Activated CD8-positive, alpha-beta memory T cell treated with anti-CD3 and anti-CD28 coated beads, Interleukin-2, amount 10 ng/mL, durations not matched to agents 7 days and 5 days (primary cell): ENCODE measurements at regions not wholly inside any gene's neighbourhood (a gene's known extent, or its start where the extent isn't known, plus 50 kb on each side); places are given as distances from the start of the nearest gene placed in this dataset.
"Not testable (repeated sequence)": the region's sequence is repeated elsewhere in the genome, so short reads cannot be mapped to it uniquely, and the experiment has no call there.

Experiments used
- ATAC-seq: fragments of 150-1000 bp; cut with Tn5 transposase; one replicate; pipeline ENCODE4 v1.10.0; 2021; ENCODE audit warnings: moderate library complexity
- CTCF ChIA-PET: fragments of 350-600 bp; sonication (Branson Sonifier 250); formaldehyde crosslinking; loops from one replicate; lab custom pipeline; 2021; ENCODE audit warnings: antibody characterized with exemption; lab: Charles Lee
- DNase-seq: peaks from one replicate; pipeline ENCODE4 v3.0.0-alpha.2; 2020
- H3K27ac Mint-ChIP-seq: one replicate; pipeline ENCODE4 v1.8.0; 2021; ENCODE audit warnings: mild to moderate bottlenecking, mixed read lengths
- H3K27me3 Mint-ChIP-seq: one replicate; pipeline ENCODE4 v1.8.0; 2021; ENCODE audit warnings: mixed read lengths
- H3K36me3 Mint-ChIP-seq: one replicate; pipeline ENCODE4 v1.8.0; 2021; ENCODE audit warnings: mild to moderate bottlenecking, mixed read lengths
- H3K4me1 Mint-ChIP-seq: one replicate; pipeline ENCODE4 v1.8.0; 2021; ENCODE audit warnings: mixed read lengths
- H3K4me3 Mint-ChIP-seq: one replicate; pipeline ENCODE4 v1.8.0; 2021; ENCODE audit warnings: mild to moderate bottlenecking, moderate library complexity, mixed read lengths
- H3K9me3 Mint-ChIP-seq: one replicate; pipeline ENCODE4 v1.8.0; 2022; ENCODE audit warnings: low read depth, mixed read lengths

DNA sequence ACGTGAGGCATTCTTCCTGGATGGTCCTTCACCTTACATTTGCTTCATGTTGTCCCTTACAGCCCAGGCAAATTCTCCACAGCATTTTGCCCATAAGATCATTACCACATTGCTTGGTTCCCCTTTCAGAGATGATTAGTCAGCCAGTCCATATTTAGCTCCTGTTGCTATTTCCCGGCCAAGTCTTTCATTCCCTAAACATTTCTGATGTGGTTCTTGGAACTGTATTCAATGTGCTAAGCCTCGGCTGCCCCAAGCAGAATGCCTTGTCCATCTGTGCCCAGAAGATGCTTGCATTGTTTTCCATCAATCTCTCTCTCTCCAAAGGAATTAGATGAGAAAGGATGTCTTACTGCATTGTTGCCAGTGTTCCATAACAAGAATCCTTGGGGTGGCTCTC is 420.9 kb upstream of the CAMK1G start:
- CTCF ChIA-PET, result no interaction called here

GRCh38 chr1:209168204-209168603 is 415.3 kb upstream of the CAMK1G start:
- no peaks in the 10 kb centered on the region for H3K36me3 Mint-ChIP-seq
- ATAC-seq (no peak), DNase-seq (no peak)
- CTCF ChIA-PET, result no interaction called here
- no peak overlapping the region for H3K27ac Mint-ChIP-seq
- no peaks in the 10 kb centered on the region for H3K9me3 Mint-ChIP-seq
- H3K4me3 Mint-ChIP-seq, result no peak overlapping the region
- H3K4me1 Mint-ChIP-seq, result no peaks in the 10 kb centered on the region
- no peaks in the 10 kb centered on the region for H3K27me3 Mint-ChIP-seq

More for the DNA sequence above, 420.9 kb upstream of the CAMK1G start:
- H3K27ac Mint-ChIP-seq, result no peak overlapping the region
- DNase-seq (no peak), ATAC-seq (no peak)
- no peak overlapping the region for H3K4me3 Mint-ChIP-seq
- no peaks in the 10 kb centered on the region for H3K27me3 Mint-ChIP-seq
- no peaks in the 10 kb centered on the region for H3K9me3 Mint-ChIP-seq
- no peaks in the 10 kb centered on the region for H3K4me1 Mint-ChIP-seq
- H3K36me3 Mint-ChIP-seq, result no peaks in the 10 kb centered on the region

- CTCF ChIA-PET, result no interaction called here
- H3K4me3 Mint-ChIP-seq, result no peak overlapping the region
- H3K27ac Mint-ChIP-seq, result no peak overlapping the region
- H3K9me3 Mint-ChIP-seq, result no peaks in the 10 kb centered on the region
- no peak for ATAC-seq
- no peaks in the 10 kb centered on the region for H3K27me3 Mint-ChIP-seq
- no peaks in the 10 kb centered on the region for H3K4me1 Mint-ChIP-seq
- no peak for DNase-seq
- H3K36me3 Mint-ChIP-seq, result no peaks in the 10 kb centered on the region
Measured at GRCh38 chr1:209171151-209171550, 412.4 kb upstream of the CAMK1G start.

DNA sequence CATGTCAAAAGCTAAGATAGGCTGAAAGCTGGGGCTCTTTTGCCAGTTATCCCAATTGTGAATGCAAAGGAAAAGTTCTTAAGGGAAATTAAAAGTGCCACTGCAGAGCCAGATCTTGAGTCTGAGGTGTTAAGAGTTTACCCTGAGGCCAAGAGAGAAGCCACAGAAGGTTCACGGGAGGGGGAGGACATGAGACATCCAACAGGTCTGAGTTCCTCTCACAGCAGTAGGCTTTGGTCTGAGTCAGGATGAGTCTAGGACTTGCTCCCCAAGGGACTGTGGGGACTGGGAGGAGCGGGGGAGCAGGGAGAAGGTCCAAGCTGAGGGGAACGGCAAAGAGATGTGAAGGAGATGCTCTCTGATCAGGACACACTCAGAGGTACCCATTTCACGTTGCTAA is 411.2 kb upstream of the CAMK1G start:
- Mint-ChIP-seq H3K27ac (no peak overlapping the region), H3K9me3 (no peaks in the 10 kb centered on the region), H3K27me3 (no peaks in the 10 kb centered on the region), H3K4me3 (no peak overlapping the region), H3K36me3 (no peaks in the 10 kb centered on the region), H3K4me1 (no peaks in the 10 kb centered on the region)
- DNase-seq (no peak), ATAC-seq (no peak)
- CTCF ChIA-PET, result interaction anchor here (0.9 kb wide), 1 partner anchor 22 kb away, joined by 3 read pairs; no protein-coding TSS in a partner anchor

DNA sequence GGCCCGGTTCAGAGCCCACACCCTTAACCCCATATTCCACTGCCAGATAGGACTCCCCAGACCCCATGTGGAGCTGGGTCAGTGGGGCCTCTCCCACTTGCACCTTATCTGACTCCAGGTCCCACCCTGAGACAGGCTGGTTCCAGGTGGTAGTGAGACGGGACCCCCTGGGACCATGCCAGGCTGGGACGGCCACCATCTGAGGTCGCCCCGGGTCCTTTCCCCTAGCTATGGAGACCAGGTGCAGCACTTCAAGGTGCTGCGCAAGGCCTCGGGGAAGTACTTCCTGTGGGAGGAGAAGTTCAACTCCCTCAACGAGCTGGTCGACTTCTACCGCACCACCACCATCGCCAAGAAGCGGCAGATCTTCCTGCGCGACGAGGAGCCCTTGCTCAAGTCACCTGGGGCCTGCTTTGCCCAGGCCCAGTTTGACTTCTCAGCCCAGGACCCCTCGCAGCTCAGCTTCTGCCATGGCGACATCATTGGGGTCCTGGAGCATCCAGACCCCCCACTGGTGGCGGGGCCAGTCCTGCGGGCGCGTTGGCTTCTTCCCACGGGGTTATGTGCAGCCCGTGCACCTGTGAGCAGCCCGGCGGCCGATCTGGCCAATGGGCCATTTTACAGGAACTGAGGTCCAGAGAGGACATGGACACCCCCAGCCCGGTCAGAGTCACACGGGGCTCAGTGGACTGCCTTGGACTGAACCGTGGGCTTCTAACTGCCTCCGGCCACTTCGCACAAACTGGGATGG is 410.5 kb upstream of the CAMK1G start:
- not testable (repeated sequence) for H3K27ac Mint-ChIP-seq

GRCh38 chr1:209173796-209174195 is 409.7 kb upstream of the CAMK1G start:
- CTCF ChIA-PET, H3K4me3 Mint-ChIP-seq, H3K9me3 Mint-ChIP-seq, H3K27ac Mint-ChIP-seq, H3K27me3 Mint-ChIP-seq, H3K36me3 Mint-ChIP-seq, ATAC-seq, DNase-seq, H3K4me1 Mint-ChIP-seq: not testable (repeated sequence)

More for the DNA sequence above, 410.5 kb upstream of the CAMK1G start:
- H3K27me3 Mint-ChIP-seq, CTCF ChIA-PET, ATAC-seq, H3K4me3 Mint-ChIP-seq, H3K4me1 Mint-ChIP-seq, H3K36me3 Mint-ChIP-seq, H3K9me3 Mint-ChIP-seq, DNase-seq: not testable (repeated sequence)

- ATAC-seq (no peak), DNase-seq (no peak)
- H3K36me3 Mint-ChIP-seq, result no peaks in the 10 kb centered on the region
- no peak overlapping the region for H3K27ac Mint-ChIP-seq
- CTCF ChIA-PET, result no interaction called here
- no peaks in the 10 kb centered on the region for H3K4me1 Mint-ChIP-seq
- no peak overlapping the region for H3K4me3 Mint-ChIP-seq
- peaks cover 7% of the 10 kb centered on the region for H3K9me3 Mint-ChIP-seq
- no peaks in the 10 kb centered on the region for H3K27me3 Mint-ChIP-seq
Measured at GRCh38 chr1:209176866-209177430, 406.6 kb upstream of the CAMK1G start.

GRCh38 chr1:209183195-209183594 is 400.3 kb upstream of the CAMK1G start:
- no peak overlapping the region for H3K4me3 Mint-ChIP-seq
- CTCF ChIA-PET, result no interaction called here
- H3K27me3 Mint-ChIP-seq, result no peaks in the 10 kb centered on the region
- no peak overlapping the region for H3K27ac Mint-ChIP-seq
- H3K36me3 Mint-ChIP-seq, result no peaks in the 10 kb centered on the region
- H3K9me3 Mint-ChIP-seq, result peaks cover 10% of the 10 kb centered on the region
- DNase-seq (no peak), ATAC-seq (no peak)
- no peaks in the 10 kb centered on the region for H3K4me1 Mint-ChIP-seq

DNA sequence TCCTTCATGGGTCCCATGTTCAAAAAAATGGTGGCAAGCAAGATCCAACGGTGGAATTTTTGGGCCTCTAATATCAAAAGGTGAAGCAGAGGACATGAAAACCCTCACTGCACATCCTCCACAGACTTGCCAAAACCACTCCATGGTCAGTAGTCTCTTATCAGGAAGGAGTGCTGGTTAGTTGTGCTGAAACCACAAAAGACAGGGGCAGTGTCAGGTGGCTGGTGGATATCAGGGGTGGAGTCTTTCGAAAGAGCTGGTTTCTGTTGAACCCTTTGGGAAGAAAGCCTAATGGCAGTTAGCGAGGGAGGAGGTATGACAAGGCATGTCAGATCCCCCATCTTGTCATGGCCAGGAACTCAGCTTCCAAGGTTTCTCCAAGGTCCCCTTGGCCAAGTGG is 395.9 kb upstream of the CAMK1G start:
- H3K36me3 Mint-ChIP-seq, result no peaks in the 10 kb centered on the region
- CTCF ChIA-PET, result no interaction called here
- H3K4me1 Mint-ChIP-seq, result no peaks in the 10 kb centered on the region
- no peaks in the 10 kb centered on the region for H3K27me3 Mint-ChIP-seq
- peaks cover 3% of the 10 kb centered on the region for H3K9me3 Mint-ChIP-seq
- ATAC-seq, result no peak
- no peak overlapping the region for H3K27ac Mint-ChIP-seq
- DNase-seq, result no peak
- no peak overlapping the region for H3K4me3 Mint-ChIP-seq

GRCh38 chr1:209190591-209191261 is 392.8 kb upstream of the CAMK1G start:
- Mint-ChIP-seq H3K27me3 (no peaks in the 10 kb centered on the region), H3K9me3 (peaks cover 6% of the 10 kb centered on the region), H3K4me3 (no peak overlapping the region), H3K27ac (no peak overlapping the region), H3K4me1 (no peaks in the 10 kb centered on the region), H3K36me3 (no peaks in the 10 kb centered on the region)
- CTCF ChIA-PET, result no interaction called here
- DNase-seq (peak; percentile 47), ATAC-seq (no peak)

DNA sequence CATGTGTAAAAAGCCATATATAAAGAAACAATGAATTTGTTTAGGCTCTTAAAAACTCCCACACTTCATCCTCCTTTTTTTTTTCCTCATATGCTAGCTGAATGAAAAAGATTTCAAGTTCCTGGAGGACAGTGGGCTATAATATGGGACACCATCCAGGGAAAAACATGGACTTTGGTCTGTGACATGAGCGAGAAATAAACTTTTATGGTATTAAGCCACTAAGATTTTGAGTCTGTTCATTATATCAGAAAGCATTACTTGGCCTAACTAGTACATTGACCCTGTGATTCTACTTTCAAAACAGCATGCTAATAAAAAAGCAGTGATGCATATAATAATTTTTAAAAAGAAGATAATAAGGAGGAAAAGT is 392.3 kb upstream of the CAMK1G start:
- DNase-seq (no peak), ATAC-seq (no peak)
- H3K27me3 Mint-ChIP-seq, result no peaks in the 10 kb centered on the region
- no peaks in the 10 kb centered on the region for H3K4me1 Mint-ChIP-seq
- no peak overlapping the region for H3K4me3 Mint-ChIP-seq
- peaks cover 10% of the 10 kb centered on the region for H3K9me3 Mint-ChIP-seq
- H3K27ac Mint-ChIP-seq, result no peak overlapping the region
- CTCF ChIA-PET, result no interaction called here
- H3K36me3 Mint-ChIP-seq, result no peaks in the 10 kb centered on the region

- no peaks in the 10 kb centered on the region for H3K36me3 Mint-ChIP-seq
- DNase-seq (no peak), ATAC-seq (no peak)
- H3K27me3 Mint-ChIP-seq, result no peaks in the 10 kb centered on the region
- no peaks in the 10 kb centered on the region for H3K4me1 Mint-ChIP-seq
- no peak overlapping the region for H3K27ac Mint-ChIP-seq
- H3K4me3 Mint-ChIP-seq, result no peak overlapping the region
- peaks cover 14% of the 10 kb centered on the region for H3K9me3 Mint-ChIP-seq
- CTCF ChIA-PET, result no interaction called here
Measured at GRCh38 chr1:209196140-209196539, 387.4 kb upstream of the CAMK1G start.

DNA sequence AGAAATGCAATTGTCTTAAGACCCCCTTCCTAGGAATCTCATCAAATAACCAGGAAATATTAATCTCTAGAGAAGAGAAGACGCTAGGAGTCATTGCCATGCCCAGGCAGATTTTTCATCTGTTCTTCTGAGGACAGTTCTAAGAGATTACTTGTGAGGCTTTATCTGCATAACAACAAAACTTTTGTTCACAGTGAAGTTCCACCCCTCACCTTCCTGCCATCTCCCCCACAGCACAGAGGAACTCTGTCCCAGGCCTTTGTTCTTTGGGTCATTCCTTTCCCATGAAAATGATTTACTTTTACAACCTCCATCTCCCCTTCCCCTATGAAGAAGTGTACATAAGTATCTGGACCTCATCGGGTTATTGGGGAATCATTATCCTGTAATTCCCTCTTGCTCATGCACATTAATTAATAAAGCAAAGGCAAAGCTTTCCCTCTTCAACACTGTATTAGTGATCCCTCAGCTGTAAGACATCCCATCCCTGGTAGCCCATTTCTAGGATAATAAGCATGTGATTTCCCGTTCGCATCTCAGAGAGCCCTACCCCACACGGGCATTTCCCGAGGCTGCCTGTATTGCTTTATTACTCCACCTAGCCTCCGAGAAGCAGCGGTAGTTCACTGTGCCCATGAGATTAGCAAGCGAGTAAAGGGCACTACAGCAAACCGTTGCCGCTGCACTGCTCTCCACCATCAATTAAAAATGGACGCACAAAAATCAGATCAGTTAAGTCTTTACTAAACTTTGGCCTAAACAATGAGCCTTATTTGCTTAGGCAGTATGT is 384.4 kb upstream of the CAMK1G start:
- Mint-ChIP-seq H3K4me3 (no peak overlapping the region), H3K4me1 (no peaks in the 10 kb centered on the region)

More for the DNA sequence above, 384.4 kb upstream of the CAMK1G start:
- no peak overlapping the region for H3K27ac Mint-ChIP-seq
- no peaks in the 10 kb centered on the region for H3K27me3 Mint-ChIP-seq
- no peak for ATAC-seq
- peaks cover 14% of the 10 kb centered on the region for H3K9me3 Mint-ChIP-seq
- no peak for DNase-seq
- H3K36me3 Mint-ChIP-seq, result no peaks in the 10 kb centered on the region
- CTCF ChIA-PET, result no interaction called here
